GM12878 (cell line): ENCODE measurements at regions not wholly inside any gene's neighbourhood (a gene's known extent, or its start where the extent isn't known, plus 50 kb on each side); places are given as distances from the start of the nearest gene placed in this dataset.

Experiments used
- ATAC-seq: fragments of 200-7000 bp; cut with Tn5 transposase; 3 replicates; pipeline ENCODE4 v1.9.1; 2020; ENCODE audit warnings: mild to moderate bottlenecking, moderate library complexity
- BruUV-seq: library from RNA; stranded (reverse); fragments of 400-500 nt; replicated peaks from 2 replicates; lab custom pipeline; 2021; lab: Mats Ljungman, UMichigan
- CTCF ChIA-PET: fragments of 300-600 bp; sonication (Branson Sonifier 250); formaldehyde crosslinking; extraction: SDS; loops from one replicate; lab custom pipeline; 2021; ENCODE audit warnings: inconsistent platforms; lab: Yijun Ruan, JAX
- POLR2A ChIA-PET: fragments of 350-600 bp; formaldehyde crosslinking; extraction: SDS; loops from one replicate; lab custom pipeline; 2021; ENCODE audit warnings: inconsistent platforms; lab: Charles Lee
- RAD21 ChIA-PET: fragments of 300-600 bp; sonication (Branson Sonifier 250); formaldehyde crosslinking; loops from one replicate; lab custom pipeline; 2023; ENCODE audit warnings: antibody characterized with exemption; ENCODE audit not compliant: unreplicated experiment; lab: Charles Lee
- SMC1A ChIA-PET: fragments of 300-600 bp; sonication (Branson Sonifier 250); formaldehyde crosslinking; loops from one replicate; lab custom pipeline; 2023; ENCODE audit not compliant: unreplicated experiment, uncharacterized antibody; lab: Charles Lee
- DNase-seq: peaks from one replicate; pipeline ENCODE4 v3.0.0-alpha.2; 2011; ENCODE audit warnings: low read depth, low spot score
- FAIRE-seq: peaks from 3 replicates; lab custom pipeline; 2011; peaks lifted over from hg19 to GRCh38; lab: Jason Lieb, UNC
- H2AFZ ChIP-seq: 2 replicates; pipeline ENCODE4 v1.6.0; 2011; ENCODE audit warnings: low read depth, low read length, control low read depth; ENCODE audit not compliant: control insufficient read depth
- H3K27ac ChIP-seq: 2 replicates; pipeline ENCODE4 v1.5.1; 2011; ENCODE audit warnings: control low read depth; ENCODE audit not compliant: control insufficient read depth, insufficient read depth
- H3K27me3 ChIP-seq, 2 experiments: replicated peaks in 1 of 2; 2 replicates each; pipeline versions ENCODE4 v1.6.0 to v1.6.1; 2011; ENCODE audit warnings: low read length in 1 of 2; ENCODE audit not compliant: control insufficient read depth in 2 of 2, insufficient read depth in 2 of 2
- H3K36me3 ChIP-seq, 2 experiments: 2 replicates each; pipeline ENCODE4 v1.5.1; 2011; ENCODE audit warnings: low read length in 1 of 2; ENCODE audit not compliant: control insufficient read depth in 2 of 2, insufficient read depth in 2 of 2
- H3K4me1 ChIP-seq: 2 replicates; pipeline ENCODE4 v1.6.1; 2011; ENCODE audit warnings: mild to moderate bottlenecking, low read length, moderate library complexity, mixed read lengths; ENCODE audit not compliant: control insufficient read depth, insufficient read depth
- H3K4me2 ChIP-seq: 2 replicates; pipeline ENCODE4 v1.6.0; 2011; ENCODE audit warnings: control low read depth; ENCODE audit not compliant: control insufficient read depth, insufficient read depth
- H3K4me3 ChIP-seq: fragments of 200-600 bp; sonication (generic); 2 replicates; pipeline ENCODE4 v1.5.1; 2016
- H3K79me2 ChIP-seq: 2 replicates; pipeline ENCODE4 v1.6.0; 2011; ENCODE audit warnings: low read length; ENCODE audit not compliant: control insufficient read depth, insufficient read depth
- H3K9ac ChIP-seq: 2 replicates; pipeline ENCODE4 v1.8.0; 2011; ENCODE audit warnings: low read length, control low read depth, mixed read lengths; ENCODE audit not compliant: control insufficient read depth, insufficient read depth
- H3K9me3 ChIP-seq: replicated peaks from 3 replicates; pipeline ENCODE4 v1.5.1; 2011; ENCODE audit warnings: mild to moderate bottlenecking, low read length; ENCODE audit not compliant: control insufficient read depth, insufficient read depth
- H4K20me1 ChIP-seq: 2 replicates; pipeline ENCODE4 v1.6.0; 2011; ENCODE audit not compliant: control insufficient read depth, insufficient read depth
- ATF7 ChIP-seq: fragments of 450-650 bp; IDR thresholded peaks from 2 replicates; pipeline ENCODE4 v1.6.1; 2016; ENCODE audit warnings: low read depth, mild to moderate bottlenecking
- CBFB ChIP-seq: IDR thresholded peaks from 2 replicates; pipeline ENCODE4 v1.6.1; 2016; ENCODE audit warnings: antibody characterized with exemption, low read depth
- FOXK2 ChIP-seq: fragments of 450-650 bp; IDR thresholded peaks from 2 replicates; pipeline ENCODE4 v1.6.1; 2017; ENCODE audit warnings: mild to moderate bottlenecking, moderate library complexity
- GABPA ChIP-seq: IDR thresholded peaks from 2 replicates; pipeline ENCODE4 v1.6.1; 2014; ENCODE audit warnings: antibody characterized with exemption, low read depth, mild to moderate bottlenecking, inconsistent platforms
- HDGF ChIP-seq: fragments of 450-650 bp; IDR thresholded peaks from 2 replicates; pipeline ENCODE4 v1.6.1; 2016; ENCODE audit warnings: antibody characterized with exemption
- KDM1A ChIP-seq: fragments of 200-600 bp; sonication (generic); IDR thresholded peaks from 2 replicates; pipeline ENCODE4 v1.6.1; 2016; ENCODE audit warnings: borderline replicate concordance
- LARP7 ChIP-seq: fragments of 450-650 bp; IDR thresholded peaks from 2 replicates; pipeline ENCODE4 v1.6.1; 2017; ENCODE audit warnings: mild to moderate bottlenecking
- NFXL1 ChIP-seq: fragments of 450-650 bp; IDR thresholded peaks from 2 replicates; pipeline ENCODE4 v1.6.1; 2017; ENCODE audit warnings: antibody characterized with exemption, mild to moderate bottlenecking, borderline replicate concordance
- NFYA ChIP-seq: IDR thresholded peaks from 2 replicates; pipeline ENCODE4 v1.6.1; 2011; ENCODE audit warnings: low read depth, mild to moderate bottlenecking, low read length, improper control_type of control experiment, borderline replicate concordance
- RCOR1 ChIP-seq: conservative IDR thresholded peaks from 2 replicates; pipeline ENCODE4 v1.6.1; 2012; ENCODE audit warnings: low read depth, low read length, improper control_type of control experiment
- ZNF217 ChIP-seq: fragments of 450-650 bp; IDR thresholded peaks from 2 replicates; pipeline ENCODE4 v1.6.1; 2017; ENCODE audit warnings: antibody characterized with exemption, mild to moderate bottlenecking
- in situ Hi-C: fragments of 300-500 bp; cut with MboI; formaldehyde crosslinking; loops from 9 replicates; pipeline ENCODE4 v1.14.3; 2018; ENCODE audit warnings: mixed read lengths
- intact Hi-C: fragments of 100-400 bp; cut with micrococcal nuclease; formaldehyde crosslinking; loops from one replicate; pipeline ENCODE4 v1.14.2; 2022; ENCODE audit not compliant: unreplicated experiment
- TF ChIP-seq, protein P1 (sequence below): fragments of 450-650 bp; IDR thresholded peaks from 2 replicates; pipeline ENCODE4 v1.6.1; 2017; ENCODE audit warnings: antibody characterized with exemption, mild to moderate bottlenecking, moderate library complexity
- TF ChIP-seq, protein P2 (sequence below): IDR thresholded peaks from 2 replicates; pipeline ENCODE4 v1.6.1; 2011; ENCODE audit warnings: low read depth, mild to moderate bottlenecking, low read length, moderate library complexity, borderline replicate concordance; ENCODE audit errors: extremely low read depth
- TF ChIP-seq, protein P3 (sequence below): fragments of 450-650 bp; IDR thresholded peaks from 2 replicates; pipeline ENCODE4 v1.6.1; 2016; ENCODE audit warnings: mild to moderate bottlenecking

DNA sequence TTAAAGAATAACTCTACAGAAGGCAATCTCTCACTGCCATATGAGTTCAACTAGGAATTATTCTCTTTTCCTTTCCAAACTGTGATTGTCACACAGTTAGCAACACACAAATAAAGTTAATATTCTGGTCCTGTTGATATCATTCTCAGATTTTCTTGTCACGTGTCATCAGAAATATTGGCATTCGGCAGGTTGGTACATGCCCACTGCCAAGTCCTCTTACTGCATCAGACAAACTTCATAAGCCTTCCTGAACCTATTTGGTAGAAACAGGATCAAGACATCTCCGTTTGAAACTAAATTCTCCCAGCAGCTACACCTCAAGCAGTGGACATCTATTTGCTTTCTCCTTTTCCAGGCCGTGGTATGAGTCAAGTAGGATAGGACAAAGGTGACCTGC lies 177.9 kb upstream of the SOX2 start (continued):
- TF ChIP-seq LARP7 (no peak), ATF7 (no peak), NFYA (no peak), GABPA (no peak)

DNA sequence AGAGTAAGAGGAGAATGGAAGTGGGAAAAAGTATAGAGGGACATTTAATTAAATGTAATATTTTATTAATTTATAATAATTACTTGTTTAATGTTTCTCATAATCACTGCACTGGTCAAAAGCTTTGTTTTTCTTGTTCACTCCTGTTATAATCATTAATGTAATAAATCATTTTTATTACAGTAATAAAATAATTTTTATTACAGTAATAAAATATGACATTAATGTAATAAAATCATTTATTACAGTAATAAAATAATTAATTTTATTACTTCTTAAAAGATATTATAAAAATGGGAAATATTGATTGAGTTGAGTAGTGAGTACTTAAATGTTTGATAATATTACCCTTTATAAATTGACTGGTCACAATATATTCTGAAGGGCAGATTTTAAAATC lies 181.1 kb upstream of the SOX2 start:
- DNase-seq (no peak), FAIRE-seq (no peak), ATAC-seq (no peak)
- Histone ChIP-seq H3K27me3 (no peaks in the 10 kb centered on the region), H3K27ac (no peak overlapping the region), H3K9me3 (no peaks in the 10 kb centered on the region), H3K79me2 (no peaks in the 10 kb centered on the region), H3K4me3 (no peak overlapping the region), H3K9ac (no peak overlapping the region), H2AFZ (no peak overlapping the region), H3K4me1 (no peaks in the 10 kb centered on the region), H3K36me3 (no peaks in the 10 kb centered on the region), H4K20me1 (no peaks in the 10 kb centered on the region), H3K4me2 (no peak overlapping the region)
- ChIA-PET POLR2A (no interaction called here), CTCF (no interaction called here), RAD21 (no interaction called here), SMC1A (no interaction called here)
- no TSS peak for BruUV-seq
- intact Hi-C loops, result no loop called here
- TF ChIP-seq FOXK2, result no peak
- TF ChIP-seq RCOR1, result no peak
- TF ChIP-seq CBFB, result no peak
- TF ChIP-seq KDM1A, result no peak
- TF ChIP-seq, protein P1, sequence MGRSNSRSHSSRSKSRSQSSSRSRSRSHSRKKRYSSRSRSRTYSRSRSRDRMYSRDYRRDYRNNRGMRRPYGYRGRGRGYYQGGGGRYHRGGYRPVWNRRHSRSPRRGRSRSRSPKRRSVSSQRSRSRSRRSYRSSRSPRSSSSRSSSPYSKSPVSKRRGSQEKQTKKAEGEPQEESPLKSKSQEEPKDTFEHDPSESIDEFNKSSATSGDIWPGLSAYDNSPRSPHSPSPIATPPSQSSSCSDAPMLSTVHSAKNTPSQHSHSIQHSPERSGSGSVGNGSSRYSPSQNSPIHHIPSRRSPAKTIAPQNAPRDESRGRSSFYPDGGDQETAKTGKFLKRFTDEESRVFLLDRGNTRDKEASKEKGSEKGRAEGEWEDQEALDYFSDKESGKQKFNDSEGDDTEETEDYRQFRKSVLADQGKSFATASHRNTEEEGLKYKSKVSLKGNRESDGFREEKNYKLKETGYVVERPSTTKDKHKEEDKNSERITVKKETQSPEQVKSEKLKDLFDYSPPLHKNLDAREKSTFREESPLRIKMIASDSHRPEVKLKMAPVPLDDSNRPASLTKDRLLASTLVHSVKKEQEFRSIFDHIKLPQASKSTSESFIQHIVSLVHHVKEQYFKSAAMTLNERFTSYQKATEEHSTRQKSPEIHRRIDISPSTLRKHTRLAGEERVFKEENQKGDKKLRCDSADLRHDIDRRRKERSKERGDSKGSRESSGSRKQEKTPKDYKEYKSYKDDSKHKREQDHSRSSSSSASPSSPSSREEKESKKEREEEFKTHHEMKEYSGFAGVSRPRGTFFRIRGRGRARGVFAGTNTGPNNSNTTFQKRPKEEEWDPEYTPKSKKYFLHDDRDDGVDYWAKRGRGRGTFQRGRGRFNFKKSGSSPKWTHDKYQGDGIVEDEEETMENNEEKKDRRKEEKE, result no peak
- TF ChIP-seq HDGF, result no peak
- TF ChIP-seq NFXL1, result no peak
- TF ChIP-seq ZNF217, result no peak
- TF ChIP-seq, protein P2, sequence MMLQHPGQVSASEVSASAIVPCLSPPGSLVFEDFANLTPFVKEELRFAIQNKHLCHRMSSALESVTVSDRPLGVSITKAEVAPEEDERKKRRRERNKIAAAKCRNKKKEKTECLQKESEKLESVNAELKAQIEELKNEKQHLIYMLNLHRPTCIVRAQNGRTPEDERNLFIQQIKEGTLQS, result no peak
- TF ChIP-seq, protein P3, sequence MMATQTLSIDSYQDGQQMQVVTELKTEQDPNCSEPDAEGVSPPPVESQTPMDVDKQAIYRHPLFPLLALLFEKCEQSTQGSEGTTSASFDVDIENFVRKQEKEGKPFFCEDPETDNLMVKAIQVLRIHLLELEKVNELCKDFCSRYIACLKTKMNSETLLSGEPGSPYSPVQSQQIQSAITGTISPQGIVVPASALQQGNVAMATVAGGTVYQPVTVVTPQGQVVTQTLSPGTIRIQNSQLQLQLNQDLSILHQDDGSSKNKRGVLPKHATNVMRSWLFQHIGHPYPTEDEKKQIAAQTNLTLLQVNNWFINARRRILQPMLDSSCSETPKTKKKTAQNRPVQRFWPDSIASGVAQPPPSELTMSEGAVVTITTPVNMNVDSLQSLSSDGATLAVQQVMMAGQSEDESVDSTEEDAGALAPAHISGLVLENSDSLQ, result no peak
- in situ Hi-C loops, result no loop called here
